GM18517 (cell line): ENCODE measurements at regions not wholly inside any gene's neighbourhood (a gene's known extent, or its start where the extent isn't known, plus 50 kb on each side); places are given as distances from the start of the nearest gene placed in this dataset.
"Not testable (repeated sequence)": the region's sequence is repeated elsewhere in the genome, so short reads cannot be mapped to it uniquely, and the experiment has no call there.

Experiments used
- ATAC-seq: cut with Tn5 transposase; IDR thresholded peaks from one replicate; pipeline ENCODE4 v1.9.1; 2021; ENCODE audit warnings: mild to moderate bottlenecking, moderate library complexity; ENCODE audit not compliant: unreplicated experiment

- no peak for ATAC-seq
These were observed 108.2 kb downstream of the THBS2 start for GRCh38 chr6:169145496-169145895.

GRCh38 chr6:169144356-169144755 is 109.3 kb downstream of the THBS2 start:
- ATAC-seq = no peak

- ATAC-seq = no peak
These were observed 111.2 kb downstream of the THBS2 start for GRCh38 chr6:169142538-169142844.

GRCh38 chr6:169141671-169142537 is 111.7 kb downstream of the THBS2 start:
- ATAC-seq = no peak

- no peak for ATAC-seq
These were observed 112.6 kb downstream of the THBS2 start for GRCh38 chr6:169140986-169141495.

GRCh38 chr6:169139179-169139971 is 114.3 kb downstream of the THBS2 start:
- ATAC-seq = no peak

GRCh38 chr6:169132352-169132940 is 121.2 kb downstream of the THBS2 start:
- ATAC-seq = no peak

GRCh38 chr6:169131390-169131789 is 122.3 kb downstream of the THBS2 start:
- no peak for ATAC-seq

GRCh38 chr6:169130113-169130512 is 123.5 kb downstream of the THBS2 start:
- no peak for ATAC-seq

GRCh38 chr6:169121013-169121412 is 132.6 kb downstream of the THBS2 start:
- ATAC-seq = no peak

- ATAC-seq = no peak
These were observed 134.0 kb downstream of the THBS2 start for GRCh38 chr6:169119669-169120068.

- no peak for ATAC-seq
These were observed 135.3 kb downstream of the THBS2 start for GRCh38 chr6:169118346-169118830.

- no peak for ATAC-seq
These were observed 136.0 kb downstream of the THBS2 start for GRCh38 chr6:169117663-169118062.

- ATAC-seq = no peak
These were observed 138.0 kb downstream of the THBS2 start for GRCh38 chr6:169115632-169116031.

- ATAC-seq = not testable (repeated sequence)
These were observed 139.0 kb downstream of the THBS2 start for GRCh38 chr6:169114632-169115031.

GRCh38 chr6:169112483-169113320 is 140.9 kb downstream of the THBS2 start:
- ATAC-seq = no peak

- ATAC-seq = no peak
These were observed 142.4 kb downstream of the THBS2 start for GRCh38 chr6:169111203-169111602.

GRCh38 chr6:169109411-169110220 is 144.0 kb downstream of the THBS2 start:
- no peak for ATAC-seq

GRCh38 chr6:169108753-169109152 is 144.9 kb downstream of the THBS2 start:
- ATAC-seq = no peak

- ATAC-seq = no peak
These were observed 147.5 kb downstream of the THBS2 start for GRCh38 chr6:169106176-169106575.
